HL-60 (cell line): ENCODE measurements at regions not wholly inside any gene's neighbourhood (a gene's known extent, or its start where the extent isn't known, plus 50 kb on each side); places are given as distances from the start of the nearest gene placed in this dataset.

Experiments used
- DNase-seq, 2 experiments: peaks; one replicate each; pipeline ENCODE4 v3.0.0-alpha.2; 2010 to 2020; ENCODE audit warnings: low read depth in 1 of 2, low spot score in 1 of 2
- H3K27ac ChIP-seq: fragments of 250-450 bp; sonication (Bioruptor Pico); replicated peaks from 2 replicates; pipeline ENCODE4 v1.5.1; 2020; ENCODE audit warnings: mild to moderate bottlenecking, moderate library complexity
- H3K27me3 ChIP-seq: fragments of 250-450 bp; sonication (Bioruptor Pico); 2 replicates; pipeline ENCODE4 v1.5.1; 2021; ENCODE audit warnings: mild to moderate bottlenecking, moderate library complexity; ENCODE audit not compliant: insufficient read depth, poor library complexity, severe bottlenecking
- H3K4me3 ChIP-seq: replicated peaks from 2 replicates; pipeline ENCODE4 v1.5.1; 2011; ENCODE audit warnings: mild to moderate bottlenecking, control low read depth, low read length; ENCODE audit not compliant: insufficient read depth
- GABPA ChIP-seq: IDR thresholded peaks from 2 replicates; pipeline ENCODE4 v1.6.1; 2012; ENCODE audit warnings: low read depth
- POLR2AphosphoS5 ChIP-seq: IDR thresholded peaks from 2 replicates; pipeline ENCODE4 v1.6.1; 2012; ENCODE audit warnings: low read depth
- SPI1 ChIP-seq: IDR thresholded peaks from 2 replicates; pipeline ENCODE4 v1.6.1; 2012; ENCODE audit warnings: low read depth, mild to moderate bottlenecking, borderline replicate concordance
- TF ChIP-seq, protein P1 (sequence below): IDR thresholded peaks from 2 replicates; pipeline ENCODE4 v1.6.1; 2012; ENCODE audit warnings: low read depth; ENCODE audit not compliant: insufficient replicate concordance
- TF ChIP-seq, protein P2 (sequence below): IDR thresholded peaks from one replicate; pipeline ENCODE4 v1.5.1; 2011; ENCODE audit warnings: low read length, control low read depth, inconsistent platforms; ENCODE audit not compliant: insufficient read depth

DNA sequence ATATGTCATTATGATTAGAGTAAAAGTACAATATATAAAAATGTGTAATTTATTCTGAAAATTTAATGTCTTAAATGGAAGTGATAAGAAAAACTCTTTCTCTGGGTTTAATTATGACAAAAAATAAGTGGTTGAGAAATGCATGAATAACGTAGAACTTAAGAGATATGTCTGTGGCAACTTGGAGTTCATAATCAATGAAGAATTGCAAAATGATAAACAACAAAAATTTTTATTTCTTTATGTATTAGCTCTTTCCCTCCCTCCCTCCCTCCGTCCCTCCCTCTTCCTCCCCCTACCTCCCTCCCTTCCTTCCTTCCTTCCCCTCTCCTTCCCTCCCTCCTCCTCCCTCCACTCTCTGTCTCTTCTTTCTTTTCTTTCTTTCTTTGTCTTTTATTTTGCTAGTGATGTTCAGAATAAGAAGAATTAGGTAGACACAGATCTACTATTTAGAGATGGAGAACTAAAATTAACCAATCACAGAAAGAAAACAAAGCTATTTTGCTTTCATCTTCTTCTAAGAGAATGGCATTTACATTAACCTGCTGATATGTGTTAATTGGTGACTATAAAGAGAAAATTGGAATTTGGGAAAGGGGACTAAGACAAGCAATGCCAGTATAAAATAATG is 96.3 kb upstream of the PDC start:
- no peak for TF ChIP-seq SPI1
- TF ChIP-seq POLR2AphosphoS5 = no peak
- TF ChIP-seq, protein P1, sequence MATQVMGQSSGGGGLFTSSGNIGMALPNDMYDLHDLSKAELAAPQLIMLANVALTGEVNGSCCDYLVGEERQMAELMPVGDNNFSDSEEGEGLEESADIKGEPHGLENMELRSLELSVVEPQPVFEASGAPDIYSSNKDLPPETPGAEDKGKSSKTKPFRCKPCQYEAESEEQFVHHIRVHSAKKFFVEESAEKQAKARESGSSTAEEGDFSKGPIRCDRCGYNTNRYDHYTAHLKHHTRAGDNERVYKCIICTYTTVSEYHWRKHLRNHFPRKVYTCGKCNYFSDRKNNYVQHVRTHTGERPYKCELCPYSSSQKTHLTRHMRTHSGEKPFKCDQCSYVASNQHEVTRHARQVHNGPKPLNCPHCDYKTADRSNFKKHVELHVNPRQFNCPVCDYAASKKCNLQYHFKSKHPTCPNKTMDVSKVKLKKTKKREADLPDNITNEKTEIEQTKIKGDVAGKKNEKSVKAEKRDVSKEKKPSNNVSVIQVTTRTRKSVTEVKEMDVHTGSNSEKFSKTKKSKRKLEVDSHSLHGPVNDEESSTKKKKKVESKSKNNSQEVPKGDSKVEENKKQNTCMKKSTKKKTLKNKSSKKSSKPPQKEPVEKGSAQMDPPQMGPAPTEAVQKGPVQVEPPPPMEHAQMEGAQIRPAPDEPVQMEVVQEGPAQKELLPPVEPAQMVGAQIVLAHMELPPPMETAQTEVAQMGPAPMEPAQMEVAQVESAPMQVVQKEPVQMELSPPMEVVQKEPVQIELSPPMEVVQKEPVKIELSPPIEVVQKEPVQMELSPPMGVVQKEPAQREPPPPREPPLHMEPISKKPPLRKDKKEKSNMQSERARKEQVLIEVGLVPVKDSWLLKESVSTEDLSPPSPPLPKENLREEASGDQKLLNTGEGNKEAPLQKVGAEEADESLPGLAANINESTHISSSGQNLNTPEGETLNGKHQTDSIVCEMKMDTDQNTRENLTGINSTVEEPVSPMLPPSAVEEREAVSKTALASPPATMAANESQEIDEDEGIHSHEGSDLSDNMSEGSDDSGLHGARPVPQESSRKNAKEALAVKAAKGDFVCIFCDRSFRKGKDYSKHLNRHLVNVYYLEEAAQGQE = no peak
- TF ChIP-seq GABPA = no peak
- TF ChIP-seq, protein P2, sequence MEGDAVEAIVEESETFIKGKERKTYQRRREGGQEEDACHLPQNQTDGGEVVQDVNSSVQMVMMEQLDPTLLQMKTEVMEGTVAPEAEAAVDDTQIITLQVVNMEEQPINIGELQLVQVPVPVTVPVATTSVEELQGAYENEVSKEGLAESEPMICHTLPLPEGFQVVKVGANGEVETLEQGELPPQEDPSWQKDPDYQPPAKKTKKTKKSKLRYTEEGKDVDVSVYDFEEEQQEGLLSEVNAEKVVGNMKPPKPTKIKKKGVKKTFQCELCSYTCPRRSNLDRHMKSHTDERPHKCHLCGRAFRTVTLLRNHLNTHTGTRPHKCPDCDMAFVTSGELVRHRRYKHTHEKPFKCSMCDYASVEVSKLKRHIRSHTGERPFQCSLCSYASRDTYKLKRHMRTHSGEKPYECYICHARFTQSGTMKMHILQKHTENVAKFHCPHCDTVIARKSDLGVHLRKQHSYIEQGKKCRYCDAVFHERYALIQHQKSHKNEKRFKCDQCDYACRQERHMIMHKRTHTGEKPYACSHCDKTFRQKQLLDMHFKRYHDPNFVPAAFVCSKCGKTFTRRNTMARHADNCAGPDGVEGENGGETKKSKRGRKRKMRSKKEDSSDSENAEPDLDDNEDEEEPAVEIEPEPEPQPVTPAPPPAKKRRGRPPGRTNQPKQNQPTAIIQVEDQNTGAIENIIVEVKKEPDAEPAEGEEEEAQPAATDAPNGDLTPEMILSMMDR = no peak
- H3K4me3 ChIP-seq = no peak overlapping the region
- H3K27me3 ChIP-seq = no peaks in the 10 kb centered on the region
- DNase-seq = no peak
- no peak overlapping the region for H3K27ac ChIP-seq

DNA sequence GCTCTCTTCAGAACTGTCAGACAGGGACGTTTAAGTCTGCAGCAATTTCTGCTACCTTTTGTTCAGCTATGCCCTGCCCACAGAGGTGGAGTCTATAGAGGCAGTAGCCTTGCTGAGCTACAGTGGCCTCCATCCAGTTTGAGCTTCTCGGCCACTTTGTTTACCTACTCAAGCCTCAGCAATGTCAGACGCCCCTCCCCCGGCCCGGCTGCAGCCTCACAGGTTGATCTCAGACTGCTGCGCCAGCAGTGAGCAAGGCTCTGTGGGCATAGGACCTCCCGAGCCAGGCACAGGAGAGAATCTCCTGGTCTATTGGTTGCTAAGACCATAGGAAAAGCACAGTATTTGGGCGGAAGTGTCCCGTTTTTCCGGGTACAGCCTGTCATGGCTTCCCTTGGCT is 89.9 kb upstream of the PDC start:
- H3K27me3 ChIP-seq = no peaks in the 10 kb centered on the region
- H3K27ac ChIP-seq = no peak overlapping the region
- TF ChIP-seq GABPA (no peak), SPI1 (no peak)
- TF ChIP-seq, protein P1 = no peak
- TF ChIP-seq, protein P2 = no peak
- DNase-seq = no peak
- no peak overlapping the region for H3K4me3 ChIP-seq

DNA sequence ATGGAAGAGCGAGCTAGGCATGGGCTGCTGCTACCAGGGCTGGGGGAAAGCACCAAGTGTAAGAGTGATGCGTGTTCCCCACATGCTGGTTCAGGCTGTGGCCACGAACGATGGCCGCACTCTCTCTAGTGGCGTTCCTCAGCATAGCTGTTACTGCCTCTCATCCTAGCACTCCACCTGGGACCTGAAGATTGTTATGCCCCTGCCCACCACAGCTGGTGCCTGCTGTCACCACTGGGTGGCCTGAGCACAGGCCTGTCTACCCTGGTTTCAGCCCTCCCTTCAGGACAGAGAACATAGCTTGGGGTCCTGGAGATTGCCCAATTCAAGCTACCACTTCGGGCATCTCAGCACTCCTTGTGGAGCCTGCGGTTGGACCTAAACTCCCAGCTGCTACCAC is 80.1 kb upstream of the PDC start:
- no peak overlapping the region for H3K27ac ChIP-seq
- H3K4me3 ChIP-seq = no peak overlapping the region
- TF ChIP-seq SPI1 (no peak), GABPA (no peak), POLR2AphosphoS5 (no peak)
- TF ChIP-seq, protein P1 = no peak
- TF ChIP-seq, protein P2 = no peak
- H3K27me3 ChIP-seq = no peaks in the 10 kb centered on the region
- no peak for DNase-seq
